Activated CD4-positive, CD25-positive, alpha-beta regulatory T cell treated with anti-CD3 and anti-CD28 coated beads, Interleukin-2, amount 50 U/mL, for 24 hours (primary cell): ENCODE measurements at regions not wholly inside any gene's neighbourhood (a gene's known extent, or its start where the extent isn't known, plus 50 kb on each side); places are given as distances from the start of the nearest gene placed in this dataset.

Source experiments
- ATAC-seq, 2 donors: fragments of 150-1000 bp; cut with Tn5 transposase; one replicate each; pipeline ENCODE4 v1.10.0; 2021; ENCODE audit warnings: mild to moderate bottlenecking in 1 of 2, moderate library complexity in 1 of 2

- no peak for ATAC-seq
Observed at GRCh38 chr1:234535763-234536515, 57.0 kb upstream of the TARBP1 start.

- ATAC-seq: no peak
Observed at GRCh38 chr1:234535218-234535617, 56.2 kb upstream of the TARBP1 start.

- no peak for ATAC-seq
Observed at GRCh38 chr1:234533975-234534876, 55.2 kb upstream of the TARBP1 start.

- no peak for ATAC-seq
Observed at GRCh38 chr1:234533034-234533891, 54.3 kb upstream of the TARBP1 start.

GRCh38 chr1:234532503-234532922 lies 53.5 kb upstream of the TARBP1 start:
- ATAC-seq: no peak

GRCh38 chr1:234531151-234531635 lies 52.2 kb upstream of the TARBP1 start:
- no peak for ATAC-seq

GRCh38 chr1:234530672-234531071 lies 51.7 kb upstream of the TARBP1 start:
- no peak for ATAC-seq

GRCh38 chr1:234529950-234530237 lies 50.9 kb upstream of the TARBP1 start:
- no peak for ATAC-seq

GRCh38 chr1:234529095-234529949 lies 50.3 kb upstream of the TARBP1 start:
- no peak for ATAC-seq
